DOHH2 (cell line): ENCODE measurements at regions not wholly inside any gene's neighbourhood (a gene's known extent, or its start where the extent isn't known, plus 50 kb on each side); places are given as distances from the start of the nearest gene placed in this dataset.

Experiments used
- EZH2phosphoT487 ChIP-seq: fragments of 200-600 bp; sonication (generic); IDR thresholded peaks from 2 replicates; pipeline ENCODE4 v1.6.1; 2017; ENCODE audit warnings: borderline replicate concordance, mild to moderate bottlenecking, antibody characterized with exemption, low read length, moderate library complexity, mixed read lengths
- TF ChIP-seq, protein P1 (sequence below): fragments of 200-600 bp; sonication (generic); IDR thresholded peaks from one replicate; pipeline ENCODE4 v1.5.1; 2014; ENCODE audit warnings: antibody characterized with exemption, mild to moderate bottlenecking, low read depth, low read length; ENCODE audit not compliant: poor library complexity, severe bottlenecking

DNA sequence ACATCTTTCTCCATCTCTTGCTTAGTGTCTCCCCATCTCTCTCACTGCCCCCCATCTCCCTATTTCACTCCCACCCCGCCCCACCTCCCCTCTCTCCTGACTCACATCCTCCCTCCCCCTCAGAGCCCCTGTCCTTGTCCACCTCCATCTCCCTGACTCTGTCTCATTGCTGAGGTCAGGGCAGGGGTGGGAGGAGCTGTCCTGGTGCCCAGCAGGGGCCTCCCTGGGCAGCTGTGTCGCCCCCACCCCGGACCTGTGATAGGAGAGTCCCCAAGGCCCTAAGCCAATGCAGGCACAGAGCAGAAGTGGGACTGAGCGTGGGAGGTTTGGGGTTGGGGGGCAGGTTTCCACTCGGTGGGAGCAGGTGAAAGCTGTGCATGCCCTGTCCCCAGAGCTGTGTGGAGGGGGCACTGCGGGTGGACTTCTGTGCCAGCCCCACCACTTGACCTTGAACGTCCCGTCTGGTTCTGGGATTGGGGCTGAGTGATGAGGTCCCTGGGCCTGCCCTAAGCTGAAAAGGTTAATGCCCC lies 210.8 kb downstream of the TBC1D2B start:
- TF ChIP-seq, protein P1, sequence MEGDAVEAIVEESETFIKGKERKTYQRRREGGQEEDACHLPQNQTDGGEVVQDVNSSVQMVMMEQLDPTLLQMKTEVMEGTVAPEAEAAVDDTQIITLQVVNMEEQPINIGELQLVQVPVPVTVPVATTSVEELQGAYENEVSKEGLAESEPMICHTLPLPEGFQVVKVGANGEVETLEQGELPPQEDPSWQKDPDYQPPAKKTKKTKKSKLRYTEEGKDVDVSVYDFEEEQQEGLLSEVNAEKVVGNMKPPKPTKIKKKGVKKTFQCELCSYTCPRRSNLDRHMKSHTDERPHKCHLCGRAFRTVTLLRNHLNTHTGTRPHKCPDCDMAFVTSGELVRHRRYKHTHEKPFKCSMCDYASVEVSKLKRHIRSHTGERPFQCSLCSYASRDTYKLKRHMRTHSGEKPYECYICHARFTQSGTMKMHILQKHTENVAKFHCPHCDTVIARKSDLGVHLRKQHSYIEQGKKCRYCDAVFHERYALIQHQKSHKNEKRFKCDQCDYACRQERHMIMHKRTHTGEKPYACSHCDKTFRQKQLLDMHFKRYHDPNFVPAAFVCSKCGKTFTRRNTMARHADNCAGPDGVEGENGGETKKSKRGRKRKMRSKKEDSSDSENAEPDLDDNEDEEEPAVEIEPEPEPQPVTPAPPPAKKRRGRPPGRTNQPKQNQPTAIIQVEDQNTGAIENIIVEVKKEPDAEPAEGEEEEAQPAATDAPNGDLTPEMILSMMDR, result no peak
- no peak for TF ChIP-seq EZH2phosphoT487
